ENCODE measurements at regions not wholly inside any gene's neighbourhood (a gene's known extent, or its start where the extent isn't known, plus 50 kb on each side); places are given as distances from the start of the nearest gene placed in this dataset.
A peak's percentile ranks its signal among the peaks of the same experiment; 100 is the strongest.
"Not testable (repeated sequence)": the region's sequence is repeated elsewhere in the genome, so short reads cannot be mapped to it uniquely, and the experiment has no call there.

DNA sequence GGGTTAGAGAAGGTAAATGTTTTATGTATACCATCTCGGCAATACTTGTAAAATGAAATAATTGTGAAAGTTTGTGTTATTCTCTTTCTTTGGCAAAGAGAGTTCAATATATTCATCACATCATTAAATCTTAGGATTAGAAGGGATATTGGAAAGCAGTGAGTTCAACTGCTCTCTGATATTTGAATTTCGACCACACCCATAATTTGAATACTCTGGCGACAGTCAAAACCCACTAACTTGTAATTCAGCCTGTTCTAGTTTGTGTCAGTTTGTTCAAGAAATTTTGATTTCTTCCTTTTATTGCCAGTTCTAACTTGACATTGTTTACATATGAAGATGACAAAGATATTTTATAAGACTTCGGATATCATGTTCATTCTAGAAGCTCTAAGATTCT lies 1380.5 kb upstream of the CDH8 start:
- H3K4me1 ChIP-seq (ENCODE audit: insufficient read depth, low read length): no peaks in the 10 kb centered on the region
- no peak overlapping the region for H3K27ac ChIP-seq (ENCODE audit: low read depth, low read length)
- H3K27me3 ChIP-seq (ENCODE audit: insufficient read depth, low read length, poor library complexity, severe bottlenecking): no peaks in the 10 kb centered on the region
- H3K36me3 ChIP-seq (ENCODE audit: insufficient read depth, low read length): no peaks in the 10 kb centered on the region
- no peak overlapping the region for H3K4me3 ChIP-seq (ENCODE audit: low read length)
- Mint-ChIP-seq H3K27me3 (no peaks in the 10 kb centered on the region), H3K36me3 (no peaks in the 10 kb centered on the region), H3K27ac (no peak overlapping the region), H3K9me3 (peaks cover 9 to 63% (median 18%) of the 10 kb centered on the region in 5 donors), H3K4me1 (no peaks in the 10 kb centered on the region), H3K4me3 (no peak overlapping the region)
- no peak for DNase-seq
- ChIA-PET CTCF (no interaction called here), POLR2A (no interaction called here)
- no peaks in the 10 kb centered on the region for H3K9me3 ChIP-seq (ENCODE audit: low read length)

DNA sequence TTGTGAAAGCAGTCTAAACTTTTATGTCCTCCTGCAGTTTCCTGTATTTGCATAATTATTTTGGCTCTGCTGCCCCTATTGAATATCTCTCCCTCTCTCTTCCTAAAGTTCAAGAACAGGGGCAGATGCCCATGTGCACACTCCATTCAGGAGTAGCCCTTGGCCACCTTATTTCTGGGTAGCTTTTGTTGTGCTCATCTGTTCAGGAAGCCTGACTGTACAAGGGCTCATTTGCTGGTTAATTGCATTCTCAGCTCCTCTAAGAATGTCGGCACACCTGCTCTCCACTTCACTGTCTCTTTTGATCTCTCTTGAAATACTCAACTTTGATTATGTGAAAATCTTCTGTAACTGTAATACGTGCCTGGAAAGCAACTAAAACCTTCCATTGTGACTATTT lies 1378.8 kb upstream of the CDH8 start:
- CTCF ChIA-PET: no interaction called here
- POLR2A ChIA-PET: no interaction called here
- Mint-ChIP-seq H3K27ac (no peak overlapping the region), H3K4me1 (no peaks in the 10 kb centered on the region), H3K36me3 (no peaks in the 10 kb centered on the region), H3K9me3 (peaks cover 10 to 62% (median 18%) of the 10 kb centered on the region in 5 donors), H3K27me3 (no peaks in the 10 kb centered on the region), H3K4me3 (no peak overlapping the region)
- no peak for DNase-seq
- H3K9me3 ChIP-seq (ENCODE audit: low read length): no peaks in the 10 kb centered on the region
- H3K27ac ChIP-seq (ENCODE audit: low read depth, low read length): no peak overlapping the region
- H3K36me3 ChIP-seq (ENCODE audit: insufficient read depth, low read length): no peaks in the 10 kb centered on the region
- H3K4me1 ChIP-seq (ENCODE audit: insufficient read depth, low read length): no peaks in the 10 kb centered on the region
- H3K27me3 ChIP-seq (ENCODE audit: insufficient read depth, low read length, poor library complexity, severe bottlenecking): no peaks in the 10 kb centered on the region
- H3K4me3 ChIP-seq (ENCODE audit: low read length): no peak overlapping the region

DNA sequence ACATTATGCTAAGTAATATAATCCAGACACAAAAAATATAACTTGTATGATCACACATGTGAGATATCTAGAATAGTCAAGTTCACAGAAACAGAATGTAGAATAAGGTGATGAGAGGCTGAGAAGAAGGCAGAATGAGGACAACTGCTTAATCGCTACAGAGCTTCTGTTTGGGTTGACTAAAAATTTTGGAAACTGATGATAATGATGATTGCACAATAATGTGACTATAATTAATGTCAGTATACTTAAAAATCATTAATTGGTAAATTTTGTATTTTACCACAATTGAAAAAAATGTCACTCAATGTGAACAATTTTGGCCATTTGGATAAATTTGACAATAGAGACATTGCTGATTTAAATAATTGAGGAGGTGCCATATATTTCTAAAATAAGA lies 1374.4 kb upstream of the CDH8 start:
- peaks cover 11 to 62% (median 14%) of the 10 kb centered on the region in 5 donors for H3K9me3 Mint-ChIP-seq
- H3K4me3 Mint-ChIP-seq: no peak overlapping the region
- H3K9me3 ChIP-seq (ENCODE audit: low read length): no peaks in the 10 kb centered on the region
- H3K36me3 ChIP-seq (ENCODE audit: insufficient read depth, low read length): no peaks in the 10 kb centered on the region
- H3K27ac ChIP-seq (ENCODE audit: low read depth, low read length): no peak overlapping the region
- H3K36me3 Mint-ChIP-seq: no peaks in the 10 kb centered on the region
- POLR2A ChIA-PET: no interaction called here
- no peaks in the 10 kb centered on the region for H3K27me3 Mint-ChIP-seq
- no peak for DNase-seq
- no peaks in the 10 kb centered on the region for H3K4me1 Mint-ChIP-seq
- no peaks in the 10 kb centered on the region for H3K4me1 ChIP-seq (ENCODE audit: insufficient read depth, low read length)
- no peaks in the 10 kb centered on the region for H3K27me3 ChIP-seq (ENCODE audit: insufficient read depth, low read length, poor library complexity, severe bottlenecking)
- no peak overlapping the region for H3K4me3 ChIP-seq (ENCODE audit: low read length)
- H3K27ac Mint-ChIP-seq: no peak overlapping the region
- CTCF ChIA-PET: no interaction called here

DNA sequence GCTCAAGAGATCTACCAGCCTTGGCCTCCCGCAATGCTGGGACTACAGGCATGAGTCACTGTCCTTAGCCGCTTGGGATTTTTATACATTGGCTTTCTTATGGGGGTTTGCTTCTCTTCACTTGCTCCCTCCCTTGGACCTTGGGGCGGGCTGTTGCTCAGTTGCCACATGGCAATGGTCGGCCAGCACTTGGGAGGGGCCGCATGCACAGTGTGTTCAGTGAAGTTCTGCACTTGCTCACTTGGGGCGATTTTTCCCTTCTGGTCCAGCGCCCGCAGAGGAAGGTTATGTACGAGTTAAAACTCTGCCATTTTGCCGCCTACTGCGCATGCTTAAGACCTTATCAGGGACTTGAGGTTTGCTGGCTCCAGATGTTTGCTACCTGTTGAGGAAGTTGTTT lies 1367.6 kb upstream of the CDH8 start:
- Histone ChIP-seq H3K27ac (ENCODE audit: low read depth, low read length) (no peak overlapping the region), H3K4me3 (ENCODE audit: low read length) (no peak overlapping the region), H3K27me3 (ENCODE audit: insufficient read depth, low read length, poor library complexity, severe bottlenecking) (no peaks in the 10 kb centered on the region), H3K36me3 (ENCODE audit: insufficient read depth, low read length) (no peaks in the 10 kb centered on the region), H3K9me3 (ENCODE audit: low read length) (no peaks in the 10 kb centered on the region), H3K4me1 (ENCODE audit: insufficient read depth, low read length) (no peaks in the 10 kb centered on the region)
- Mint-ChIP-seq H3K9me3 (peaks cover 16 to 59% (median 24%) of the 10 kb centered on the region in 5 donors), H3K36me3 (no peaks in the 10 kb centered on the region), H3K4me3 (no peak overlapping the region), H3K4me1 (no peaks in the 10 kb centered on the region), H3K27ac (no peak overlapping the region), H3K27me3 (no peaks in the 10 kb centered on the region)
- peak in 1 of 5 donors; percentile 27 for DNase-seq
- POLR2A ChIA-PET: no interaction called here
- CTCF ChIA-PET: no interaction called here

DNA sequence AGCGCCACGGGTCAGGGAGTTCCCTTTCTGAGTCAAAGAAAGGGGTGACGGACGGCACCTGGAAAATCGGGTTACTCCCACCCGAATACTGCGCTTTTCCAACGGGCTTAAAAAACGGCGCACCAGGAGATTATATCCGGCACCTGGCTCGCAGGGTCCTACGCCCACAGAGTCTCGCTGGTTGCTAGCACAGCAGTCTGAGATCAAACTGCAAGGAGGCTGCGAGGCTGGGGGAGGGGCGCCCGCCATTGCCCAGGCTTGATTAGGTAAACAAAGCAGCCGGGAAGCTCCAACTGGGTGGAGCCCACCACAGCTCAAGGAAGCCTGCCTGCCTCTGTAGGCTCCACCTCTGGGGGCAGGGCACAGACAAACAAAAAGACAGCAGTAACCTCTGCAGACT lies 1352.0 kb upstream of the CDH8 start:
- H3K4me1 Mint-ChIP-seq; DNase-seq; H3K27ac Mint-ChIP-seq; H3K36me3 Mint-ChIP-seq; H3K9me3 ChIP-seq (ENCODE audit: low read length); H3K27me3 ChIP-seq (ENCODE audit: insufficient read depth, low read length, poor library complexity, severe bottlenecking); H3K36me3 ChIP-seq (ENCODE audit: insufficient read depth, low read length); CTCF ChIA-PET; POLR2A ChIA-PET; H3K27me3 Mint-ChIP-seq; H3K4me3 ChIP-seq (ENCODE audit: low read length); H3K4me1 ChIP-seq (ENCODE audit: insufficient read depth, low read length); H3K4me3 Mint-ChIP-seq; H3K27ac ChIP-seq (ENCODE audit: low read depth, low read length): not testable (repeated sequence)
- H3K9me3 Mint-ChIP-seq: peaks cover 0 to 11% (median 6%) of the 10 kb centered on the region in 5 donors

DNA sequence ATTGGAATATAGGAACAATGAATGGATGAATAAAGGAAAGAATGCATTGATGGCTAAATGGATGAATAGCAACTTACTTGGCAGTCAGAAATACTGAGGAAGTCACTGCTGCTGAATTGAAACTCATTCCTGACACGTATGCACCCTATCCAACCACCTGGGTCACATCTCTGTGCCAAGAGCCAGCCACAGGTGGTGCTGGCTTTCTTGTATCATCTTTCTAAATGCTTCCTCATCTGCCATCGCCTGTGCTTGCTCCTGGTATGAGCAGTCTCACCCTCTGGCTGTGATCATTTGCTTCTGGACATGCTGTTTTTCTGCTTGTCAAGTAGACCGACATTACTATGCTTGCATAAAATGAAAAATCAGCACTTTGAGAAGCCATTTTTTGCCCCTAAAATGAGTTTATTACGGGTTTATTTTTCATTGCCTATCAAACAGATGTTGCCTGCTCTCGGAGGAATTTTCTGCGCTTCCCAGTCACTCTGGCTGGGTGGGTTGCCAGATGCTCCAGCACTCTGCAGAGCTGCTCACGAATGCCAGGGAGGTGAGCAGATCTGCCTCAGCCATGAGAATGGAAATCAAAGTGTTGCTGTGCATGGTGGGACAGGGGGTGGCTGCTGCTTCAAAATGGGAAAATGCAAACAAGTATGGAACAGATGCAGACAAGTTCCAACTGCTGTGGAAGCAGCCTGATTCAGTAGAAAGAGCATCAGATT lies 1349.6 kb upstream of the CDH8 start:
- CTCF ChIA-PET: no interaction called here
- H3K27ac ChIP-seq (ENCODE audit: low read depth, low read length): no peak overlapping the region
- Mint-ChIP-seq H3K4me1 (no peaks in the 10 kb centered on the region), H3K27ac (no peak overlapping the region), H3K36me3 (no peaks in the 10 kb centered on the region), H3K4me3 (no peak overlapping the region), H3K27me3 (no peaks in the 10 kb centered on the region), H3K9me3 (peaks cover 2 to 13% (median 8%) of the 10 kb centered on the region in 5 donors)
- H3K4me3 ChIP-seq (ENCODE audit: low read length): no peak overlapping the region
- no peak for DNase-seq
- H3K27me3 ChIP-seq (ENCODE audit: insufficient read depth, low read length, poor library complexity, severe bottlenecking): no peaks in the 10 kb centered on the region
- H3K36me3 ChIP-seq (ENCODE audit: insufficient read depth, low read length): no peaks in the 10 kb centered on the region
- H3K9me3 ChIP-seq (ENCODE audit: low read length): no peaks in the 10 kb centered on the region
- POLR2A ChIA-PET: interaction anchor here (0.7 kb wide), 1 partner anchor 723 kb away, joined by 5 read pairs; no protein-coding TSS in a partner anchor
- no peaks in the 10 kb centered on the region for H3K4me1 ChIP-seq (ENCODE audit: insufficient read depth, low read length)

DNA sequence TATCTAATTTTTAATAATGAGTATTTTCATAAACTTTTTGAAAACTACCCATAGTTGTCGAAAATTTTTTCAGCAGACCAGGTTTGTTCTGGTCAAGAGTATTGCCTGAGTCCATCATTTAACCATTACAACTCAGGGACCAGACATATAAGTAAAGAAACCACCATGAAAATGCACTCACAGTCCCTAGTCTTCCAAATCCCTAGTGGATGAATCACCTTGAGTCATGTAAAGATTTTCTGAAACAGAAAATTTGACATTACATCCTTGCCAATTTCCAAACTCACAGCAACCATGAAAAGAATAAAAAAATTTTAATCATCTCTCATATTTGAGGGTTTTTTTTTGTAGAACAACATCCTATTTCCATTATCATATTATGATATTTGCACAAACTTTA lies 1337.5 kb upstream of the CDH8 start:
- H3K4me3 ChIP-seq (ENCODE audit: low read length): no peak overlapping the region
- no peaks in the 10 kb centered on the region for H3K27me3 ChIP-seq (ENCODE audit: insufficient read depth, low read length, poor library complexity, severe bottlenecking)
- H3K27me3 Mint-ChIP-seq: no peaks in the 10 kb centered on the region
- no peak overlapping the region for H3K27ac ChIP-seq (ENCODE audit: low read depth, low read length)
- no peaks in the 10 kb centered on the region for H3K9me3 ChIP-seq (ENCODE audit: low read length)
- H3K36me3 ChIP-seq (ENCODE audit: insufficient read depth, low read length): no peaks in the 10 kb centered on the region
- no peak for DNase-seq
- no peak overlapping the region for H3K4me3 Mint-ChIP-seq
- H3K36me3 Mint-ChIP-seq: no peaks in the 10 kb centered on the region
- H3K4me1 ChIP-seq (ENCODE audit: insufficient read depth, low read length): no peaks in the 10 kb centered on the region
- H3K27ac Mint-ChIP-seq: no peak overlapping the region
- peaks cover 9 to 35% (median 20%) of the 10 kb centered on the region in 5 donors for H3K9me3 Mint-ChIP-seq
- H3K4me1 Mint-ChIP-seq: no peaks in the 10 kb centered on the region
- CTCF ChIA-PET: no interaction called here
- POLR2A ChIA-PET: no interaction called here

DNA sequence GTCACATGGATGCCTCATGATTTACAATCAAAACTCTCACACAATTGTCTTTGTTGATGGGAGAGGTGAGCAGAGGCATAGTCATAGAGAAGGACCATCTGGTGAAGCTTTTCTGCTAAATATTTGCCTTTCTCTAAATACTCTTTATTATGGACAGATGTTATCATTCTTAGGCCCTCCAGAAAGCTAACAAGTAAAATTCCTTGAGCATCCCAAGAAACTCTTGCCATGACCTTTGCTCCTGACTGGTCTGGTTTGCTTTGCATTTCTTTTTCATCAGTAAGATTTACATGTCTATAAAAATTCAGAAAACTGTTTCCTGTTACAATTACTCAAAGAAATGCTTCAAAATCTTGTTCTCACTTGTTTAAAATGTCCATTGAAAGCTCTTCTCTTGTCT lies 1336.6 kb upstream of the CDH8 start:
- no peaks in the 10 kb centered on the region for H3K4me1 Mint-ChIP-seq
- Histone ChIP-seq H3K27me3 (ENCODE audit: insufficient read depth, low read length, poor library complexity, severe bottlenecking) (no peaks in the 10 kb centered on the region), H3K9me3 (ENCODE audit: low read length) (no peaks in the 10 kb centered on the region), H3K4me3 (ENCODE audit: low read length) (no peak overlapping the region), H3K27ac (ENCODE audit: low read depth, low read length) (no peak overlapping the region), H3K36me3 (ENCODE audit: insufficient read depth, low read length) (no peaks in the 10 kb centered on the region), H3K4me1 (ENCODE audit: insufficient read depth, low read length) (no peaks in the 10 kb centered on the region)
- ChIA-PET POLR2A (no interaction called here), CTCF (no interaction called here)
- peaks cover 13 to 35% (median 25%) of the 10 kb centered on the region in 5 donors for H3K9me3 Mint-ChIP-seq
- H3K4me3 Mint-ChIP-seq: no peak overlapping the region
- DNase-seq: no peak
- no peaks in the 10 kb centered on the region for H3K36me3 Mint-ChIP-seq
- H3K27me3 Mint-ChIP-seq: no peaks in the 10 kb centered on the region
- H3K27ac Mint-ChIP-seq: no peak overlapping the region

DNA sequence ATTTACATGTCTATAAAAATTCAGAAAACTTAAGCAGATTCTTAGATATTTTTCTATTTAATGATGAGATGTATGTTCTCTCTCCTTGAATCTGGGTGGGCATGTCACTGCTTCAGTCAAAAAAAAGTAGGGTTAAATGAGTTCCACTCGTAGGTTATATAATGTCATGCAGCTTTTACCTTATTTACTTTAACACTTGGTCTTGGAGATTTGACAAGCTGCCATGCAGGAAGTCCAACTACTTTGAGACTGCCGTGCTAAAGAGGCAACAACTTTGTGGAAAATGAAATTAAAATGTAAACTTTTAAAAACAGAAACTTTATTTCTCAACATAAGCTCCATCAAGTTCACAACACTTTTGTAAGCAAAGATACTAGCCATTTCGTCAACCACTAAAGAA lies 1336.0 kb upstream of the CDH8 start:
- DNase-seq: no peak
- Mint-ChIP-seq H3K4me1 (no peaks in the 10 kb centered on the region), H3K9me3 (peaks cover 13 to 35% (median 25%) of the 10 kb centered on the region in 5 donors), H3K36me3 (no peaks in the 10 kb centered on the region), H3K27ac (no peak overlapping the region), H3K4me3 (no peak overlapping the region), H3K27me3 (no peaks in the 10 kb centered on the region)
- H3K27ac ChIP-seq (ENCODE audit: low read depth, low read length): no peak overlapping the region
- no peaks in the 10 kb centered on the region for H3K4me1 ChIP-seq (ENCODE audit: insufficient read depth, low read length)
- H3K27me3 ChIP-seq (ENCODE audit: insufficient read depth, low read length, poor library complexity, severe bottlenecking): no peaks in the 10 kb centered on the region
- ChIA-PET POLR2A (no interaction called here), CTCF (no interaction called here)
- no peaks in the 10 kb centered on the region for H3K36me3 ChIP-seq (ENCODE audit: insufficient read depth, low read length)
- no peaks in the 10 kb centered on the region for H3K9me3 ChIP-seq (ENCODE audit: low read length)
- no peak overlapping the region for H3K4me3 ChIP-seq (ENCODE audit: low read length)

All from CD8-positive, alpha-beta memory T cell (primary cell).